SU-DHL-6 (cell line): ENCODE measurements at regions not wholly inside any gene's neighbourhood (a gene's known extent, or its start where the extent isn't known, plus 50 kb on each side); places are given as distances from the start of the nearest gene placed in this dataset.

ENCODE experiments used
- H2AFZ ChIP-seq: fragments of 200-600 bp; sonication (generic); 2 replicates; pipeline ENCODE4 v1.6.1; 2014; ENCODE audit warnings: low read depth, mild to moderate bottlenecking, moderate library complexity, mixed read lengths, antibody characterized with exemption, low read length; ENCODE audit not compliant: severe bottlenecking
- H3F3A ChIP-seq: fragments of 200-600 bp; shearing (Covaris generic); 2 replicates; pipeline ENCODE4 v1.6.0; 2016; ENCODE audit warnings: antibody characterized with exemption, mild to moderate bottlenecking; ENCODE audit not compliant: insufficient read depth
- H3K27ac ChIP-seq: fragments of 200-600 bp; sonication (generic); 2 replicates; pipeline ENCODE4 v1.5.1; 2016; ENCODE audit warnings: low read depth, mild to moderate bottlenecking, low read length, moderate library complexity, mixed read lengths
- H3K27me3 ChIP-seq: fragments of 200-600 bp; sonication (generic), shearing (Covaris generic); 2 replicates; pipeline ENCODE4 v1.6.0; 2014; ENCODE audit warnings: mild to moderate bottlenecking, low read length
- H3K36me3 ChIP-seq: fragments of 200-600 bp; sonication (generic); 2 replicates; pipeline ENCODE4 v1.6.1; 2014; ENCODE audit warnings: mild to moderate bottlenecking, low read length, mixed read lengths
- H3K4me2 ChIP-seq: fragments of 300-600, 200-600 bp; shearing (Covaris generic), sonication (generic); 2 replicates; pipeline ENCODE4 v1.6.0; 2014; ENCODE audit warnings: low read length, low read depth, mild to moderate bottlenecking; ENCODE audit not compliant: poor library complexity, severe bottlenecking
- H3K4me3 ChIP-seq: fragments of 200-600 bp; sonication (generic); 2 replicates; pipeline ENCODE4 v1.5.1; 2014; ENCODE audit warnings: antibody characterized with exemption, low read length, mild to moderate bottlenecking, mixed read lengths; ENCODE audit not compliant: insufficient read depth, poor library complexity, severe bottlenecking
- H3K79me2 ChIP-seq: fragments of 200-600 bp; sonication (generic); 2 replicates; pipeline ENCODE4 v1.6.1; 2014; ENCODE audit warnings: mild to moderate bottlenecking, low read length, moderate library complexity; ENCODE audit not compliant: insufficient read depth
- H3K9ac ChIP-seq: fragments of 200-600 bp; sonication (generic); 2 replicates; pipeline ENCODE4 v1.7.0; 2014; ENCODE audit warnings: mild to moderate bottlenecking, low read length
- H3K9me2 ChIP-seq: fragments of 200-600 bp; sonication (generic); replicated peaks from 2 replicates; pipeline ENCODE4 v1.6.1; 2014; ENCODE audit warnings: low read length; ENCODE audit not compliant: insufficient read depth
- H3K9me3 ChIP-seq: fragments of 200-600 bp; sonication (generic); 2 replicates; pipeline ENCODE4 v1.6.1; 2014; ENCODE audit warnings: low read length, mixed read lengths; ENCODE audit not compliant: insufficient read depth
- H4K20me1 ChIP-seq: fragments of 200-600 bp; sonication (generic); 2 replicates; pipeline ENCODE4 v1.6.1; 2014; ENCODE audit warnings: low read depth, mild to moderate bottlenecking, antibody characterized with exemption, low read length, moderate library complexity, mixed read lengths
- EZH2phosphoT487 ChIP-seq: fragments of 200-600 bp; sonication (generic), shearing (Covaris generic); conservative IDR thresholded peaks from 2 replicates; pipeline ENCODE4 v1.6.1; 2018; ENCODE audit warnings: mild to moderate bottlenecking, antibody characterized with exemption, low read length, moderate library complexity, mixed read lengths
- TF ChIP-seq, protein P1 (sequence below): fragments of 200-600 bp; sonication (generic); IDR thresholded peaks from one replicate; pipeline ENCODE4 v1.5.1; 2017; ENCODE audit warnings: antibody characterized with exemption, mild to moderate bottlenecking, low read length, moderate library complexity; ENCODE audit not compliant: insufficient read depth, poor library complexity, severe bottlenecking

DNA sequence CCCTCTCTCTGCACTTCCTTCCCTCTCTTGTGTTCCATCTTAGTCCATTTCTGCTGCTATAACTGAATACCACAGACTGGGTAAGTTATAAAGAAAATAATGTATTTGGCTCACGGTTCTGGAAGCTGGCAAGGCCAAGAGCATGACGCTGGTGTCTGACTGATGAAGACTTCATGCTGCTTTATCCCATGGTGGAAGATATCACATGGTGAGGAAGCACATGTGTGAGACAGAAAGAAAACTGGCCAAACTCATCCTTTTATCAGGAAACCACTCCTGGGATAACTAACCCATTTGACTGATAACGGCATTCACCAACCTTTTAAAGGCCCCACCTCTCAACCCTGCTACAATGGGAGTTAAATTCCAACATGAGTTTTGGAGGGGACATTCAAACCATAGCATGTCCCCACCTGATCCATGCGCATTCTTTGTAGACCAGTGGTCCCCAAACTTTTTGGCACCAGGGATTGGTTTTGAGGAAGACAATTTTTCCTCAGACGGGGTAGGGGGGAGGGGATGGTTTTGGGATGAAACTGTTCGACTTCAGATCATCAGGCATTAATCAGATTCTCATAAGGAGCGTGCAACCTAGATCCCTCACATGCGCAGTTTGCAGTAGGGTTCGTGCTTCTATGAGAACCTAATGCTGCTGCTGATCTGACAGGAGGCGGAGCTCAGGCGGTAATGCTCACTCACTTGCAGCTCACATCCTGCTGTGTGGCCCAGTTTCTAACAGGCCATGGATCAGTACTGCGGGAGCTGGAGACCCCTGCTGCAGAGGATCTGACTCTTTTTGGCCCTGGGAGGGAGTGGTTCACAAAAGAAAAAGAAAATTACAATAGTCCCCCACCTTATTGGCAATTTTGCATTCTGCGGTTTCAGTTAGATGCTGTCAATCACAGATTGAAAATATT, 61.6 kb upstream of the SMOX start:
- no peak overlapping the region for H3K4me2 ChIP-seq
- TF ChIP-seq, protein P1, sequence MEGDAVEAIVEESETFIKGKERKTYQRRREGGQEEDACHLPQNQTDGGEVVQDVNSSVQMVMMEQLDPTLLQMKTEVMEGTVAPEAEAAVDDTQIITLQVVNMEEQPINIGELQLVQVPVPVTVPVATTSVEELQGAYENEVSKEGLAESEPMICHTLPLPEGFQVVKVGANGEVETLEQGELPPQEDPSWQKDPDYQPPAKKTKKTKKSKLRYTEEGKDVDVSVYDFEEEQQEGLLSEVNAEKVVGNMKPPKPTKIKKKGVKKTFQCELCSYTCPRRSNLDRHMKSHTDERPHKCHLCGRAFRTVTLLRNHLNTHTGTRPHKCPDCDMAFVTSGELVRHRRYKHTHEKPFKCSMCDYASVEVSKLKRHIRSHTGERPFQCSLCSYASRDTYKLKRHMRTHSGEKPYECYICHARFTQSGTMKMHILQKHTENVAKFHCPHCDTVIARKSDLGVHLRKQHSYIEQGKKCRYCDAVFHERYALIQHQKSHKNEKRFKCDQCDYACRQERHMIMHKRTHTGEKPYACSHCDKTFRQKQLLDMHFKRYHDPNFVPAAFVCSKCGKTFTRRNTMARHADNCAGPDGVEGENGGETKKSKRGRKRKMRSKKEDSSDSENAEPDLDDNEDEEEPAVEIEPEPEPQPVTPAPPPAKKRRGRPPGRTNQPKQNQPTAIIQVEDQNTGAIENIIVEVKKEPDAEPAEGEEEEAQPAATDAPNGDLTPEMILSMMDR = no peak
- TF ChIP-seq EZH2phosphoT487 = no peak
- no peak overlapping the region for H3K27ac ChIP-seq
- no peak overlapping the region for H2AFZ ChIP-seq
- no peaks in the 10 kb centered on the region for H3K27me3 ChIP-seq
- H3F3A ChIP-seq = no peaks in the 10 kb centered on the region
- H3K9me2 ChIP-seq = no peaks in the 10 kb centered on the region
- H3K79me2 ChIP-seq = no peaks in the 10 kb centered on the region
- H3K9ac ChIP-seq = no peak overlapping the region
- no peaks in the 10 kb centered on the region for H3K9me3 ChIP-seq
- no peaks in the 10 kb centered on the region for H3K36me3 ChIP-seq
- H3K4me3 ChIP-seq = no peak overlapping the region
- no peaks in the 10 kb centered on the region for H4K20me1 ChIP-seq

DNA sequence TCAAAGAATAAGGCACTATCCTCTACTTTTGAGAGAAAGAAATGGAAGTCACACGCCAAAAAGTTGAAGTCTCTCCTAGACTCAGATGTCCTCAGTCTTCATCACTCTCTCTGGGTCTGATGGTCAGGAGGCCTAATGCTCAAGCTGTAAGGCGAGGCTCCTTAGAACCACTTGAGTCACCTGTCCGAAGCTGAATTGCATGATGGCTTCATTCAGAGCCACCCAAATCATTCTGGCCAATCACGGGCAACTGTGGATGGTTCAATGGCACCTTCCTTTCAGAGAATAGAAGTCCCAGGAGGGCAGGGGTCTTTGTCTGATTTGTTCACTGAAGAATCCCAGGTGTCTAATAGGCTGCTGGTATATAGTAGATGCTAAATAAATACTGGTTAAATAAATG, 63.9 kb upstream of the SMOX start:
- Histone ChIP-seq H3F3A (no peaks in the 10 kb centered on the region), H3K36me3 (no peaks in the 10 kb centered on the region), H4K20me1 (no peaks in the 10 kb centered on the region), H3K9me2 (no peaks in the 10 kb centered on the region), H3K27me3 (no peaks in the 10 kb centered on the region), H3K4me3 (no peak overlapping the region), H3K4me2 (no peak overlapping the region), H2AFZ (no peak overlapping the region), H3K9ac (no peak overlapping the region), H3K79me2 (no peaks in the 10 kb centered on the region), H3K27ac (no peak overlapping the region), H3K9me3 (no peaks in the 10 kb centered on the region)
- TF ChIP-seq, protein P1 = no peak
- no peak for TF ChIP-seq EZH2phosphoT487

DNA sequence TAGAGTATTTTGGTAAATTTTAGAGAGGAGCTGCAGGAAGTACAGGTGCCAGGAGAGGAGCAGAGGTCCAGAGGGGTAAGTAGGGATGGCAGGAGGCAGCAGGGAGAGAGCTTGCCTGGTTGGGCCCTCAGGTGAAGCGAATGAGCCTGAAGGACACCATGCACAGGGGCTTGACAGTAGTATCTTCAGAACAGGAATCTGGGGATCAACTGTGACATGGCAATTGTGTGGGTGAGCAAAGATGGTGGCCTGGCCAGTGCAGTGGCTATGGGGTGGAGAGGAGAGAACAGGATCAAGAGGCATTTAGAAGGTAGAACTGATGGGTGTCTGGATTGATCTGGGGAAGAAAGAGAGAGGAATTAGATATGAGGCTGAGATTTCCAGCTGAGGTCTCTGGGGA, 64.5 kb upstream of the SMOX start:
- Histone ChIP-seq H3K79me2 (no peaks in the 10 kb centered on the region), H3K9ac (no peak overlapping the region), H3K27ac (no peak overlapping the region), H4K20me1 (no peaks in the 10 kb centered on the region), H3F3A (no peaks in the 10 kb centered on the region), H3K9me3 (no peaks in the 10 kb centered on the region), H3K27me3 (no peaks in the 10 kb centered on the region), H3K4me2 (no peak overlapping the region), H2AFZ (no peak overlapping the region), H3K9me2 (no peaks in the 10 kb centered on the region), H3K4me3 (no peak overlapping the region), H3K36me3 (no peaks in the 10 kb centered on the region)
- TF ChIP-seq, protein P1 = no peak
- no peak for TF ChIP-seq EZH2phosphoT487
